Stomach (tissue), 8 donors: ENCODE measurements at regions not wholly inside any gene's neighbourhood (a gene's known extent, or its start where the extent isn't known, plus 50 kb on each side); places are given as distances from the start of the nearest gene placed in this dataset.

Experiments used
- DNase-seq, 2 donors: peaks; one replicate each; pipeline versions ENCODE4 v3.0.0 to v3.0.0-alpha.2; 2013 to 2019
- H3K27ac ChIP-seq, 5 donors: fragments of 200-600 bp in 4 of 5; sonication (generic) in 4 of 5; one replicate each; pipeline ENCODE4 v1.5.1; 2013 to 2019; ENCODE audit warnings: mild to moderate bottlenecking in 1 of 5, moderate library complexity in 1 of 5
- H3K27me3 ChIP-seq, 3 donors: fragments of 200-600 bp; sonication (generic); one replicate each; pipeline ENCODE4 v1.5.1; 2017 to 2019; ENCODE audit warnings: mixed run types in 1 of 3
- H3K36me3 ChIP-seq, 4 donors: fragments of 200-600 bp; sonication (generic); 1 replicate in 3 of 4; 2 replicates in 1 of 4; pipeline ENCODE4 v1.5.1; 2016 to 2019
- H3K4me1 ChIP-seq, 4 donors: fragments of 200-600 bp; sonication (generic); one replicate each; pipeline ENCODE4 v1.5.1; 2016 to 2019
- H3K4me3 ChIP-seq, 4 donors: fragments of 200-600 bp; sonication (generic) in 3 of 4; one replicate each; pipeline ENCODE4 v1.5.1; 2016 to 2019; ENCODE audit warnings: mild to moderate bottlenecking in 1 of 4
- H3K9me3 ChIP-seq, 4 donors: fragments of 200-600 bp; sonication (generic); one replicate each; pipeline ENCODE4 v1.5.1; 2016 to 2019
- CTCF ChIP-seq, 7 experiments: fragments of 450-650 bp in 4 of 7; fragments of 200-600 bp in 3 of 7; sonication (generic) in 3 of 7; IDR thresholded peaks; one replicate each; pipeline ENCODE4 v1.5.1; 2016 to 2019; ENCODE audit warnings: antibody characterized with exemption in 7 of 7, control low read depth in 2 of 7, mild to moderate bottlenecking in 1 of 7
- EP300 ChIP-seq: sonication (generic); formaldehyde crosslinking; IDR thresholded peaks from one replicate; pipeline ENCODE4 v1.6.1; 2017; ENCODE audit warnings: antibody characterized with exemption
- POLR2A ChIP-seq, 4 donors: fragments of 450-650 bp; IDR thresholded peaks; one replicate each; pipeline ENCODE4 v1.6.1; 2016; ENCODE audit warnings: antibody characterized with exemption in 4 of 4, control low read depth in 2 of 4, mild to moderate bottlenecking in 1 of 4, moderate library complexity in 1 of 4
- POLR2AphosphoS5 ChIP-seq, 3 donors: sonication (generic); formaldehyde crosslinking; IDR thresholded peaks; one replicate each; pipeline ENCODE4 v1.6.1; 2016; ENCODE audit warnings: antibody characterized with exemption in 3 of 3
- WGBS, 5 donors: extraction: QIAGEN DNeasy Blood & Tissue Kit in 3 of 5; methylation state at CpG; one replicate each; pipeline versions ENCODE4 v1.1.5 to v1.1.7; 2013 to 2018; 5-methylcytosine and 5-hydroxymethylcytosine counted together
- intact Hi-C: fragments of 100-400 bp; cut with DNase I; formaldehyde crosslinking; loops from one replicate; pipeline ENCODE4 v1.15.1; 2023; ENCODE audit warnings: low total_unique reads
- donor health status: healthy with polysubstance abuse.
- donor health status: Bipolar disorder and iron deficiency.
- donor health status: healthy.

- no peaks in the 10 kb centered on the region for H3K36me3 ChIP-seq
- WGBS, 5 donors, result 71 to 85% (median 82%) methylated on average over 7 of the region's 7 CpGs
- intact Hi-C loops, result no loop called here
- no peak for DNase-seq
- no peak overlapping the region for H3K4me3 ChIP-seq
- H3K27ac ChIP-seq, result no peak overlapping the region
- H3K9me3 ChIP-seq, result peaks cover 0 to 18% (median 12%) of the 10 kb centered on the region in 4 donors
- H3K4me1 ChIP-seq, result no peaks in the 10 kb centered on the region
- peaks cover 0 to 41% (median 0%) of the 10 kb centered on the region in 3 donors for H3K27me3 ChIP-seq
- TF ChIP-seq POLR2AphosphoS5 (IDR thresholded peaks at IDR 0.05) (no peak), POLR2A (IDR thresholded peaks at IDR 0.05) (no peak), CTCF (IDR thresholded peaks at IDR 0.05) (no peak), EP300 (no peak)
These were observed 243.2 kb upstream of the IRX4 start for GRCh38 chr5:2125901-2126265.

GRCh38 chr5:2125171-2125900 is 242.6 kb upstream of the IRX4 start:
- intact Hi-C loops, result no loop called here

GRCh38 chr5:2124434-2125170 is 241.9 kb upstream of the IRX4 start:
- no peaks in the 10 kb centered on the region for H3K4me1 ChIP-seq
- 82 to 91% (median 83%) methylated on average over 14 of the region's 14 CpGs for WGBS, 5 donors
- H3K36me3 ChIP-seq, result no peaks in the 10 kb centered on the region
- TF ChIP-seq POLR2AphosphoS5 (IDR thresholded peaks at IDR 0.05) (no peak), EP300 (no peak), POLR2A (IDR thresholded peaks at IDR 0.05) (no peak), CTCF (IDR thresholded peaks at IDR 0.05) (no peak)
- intact Hi-C loops, result no loop called here
- peaks cover 0 to 18% (median 12%) of the 10 kb centered on the region in 4 donors for H3K9me3 ChIP-seq
- H3K4me3 ChIP-seq, result no peak overlapping the region
- H3K27ac ChIP-seq, result no peak overlapping the region
- no peak for DNase-seq
- H3K27me3 ChIP-seq, result peaks cover 0 to 32% (median 0%) of the 10 kb centered on the region in 3 donors

More at GRCh38 chr5:2125171-2125900, 242.6 kb upstream of the IRX4 start:
- H3K27me3 ChIP-seq, result peaks cover 0 to 39% (median 0%) of the 10 kb centered on the region in 3 donors
- no peak overlapping the region for H3K27ac ChIP-seq
- H3K36me3 ChIP-seq, result no peaks in the 10 kb centered on the region
- H3K4me3 ChIP-seq, result no peak overlapping the region
- DNase-seq, result no peak
- H3K4me1 ChIP-seq, result no peaks in the 10 kb centered on the region
- peaks cover 0 to 18% (median 12%) of the 10 kb centered on the region in 4 donors for H3K9me3 ChIP-seq
- 37 to 51% (median 49%) methylated on average over 8 of the region's 8 CpGs for WGBS, 5 donors
- TF ChIP-seq CTCF (IDR thresholded peaks at IDR 0.05), result no peak
- no peak for TF ChIP-seq EP300
- TF ChIP-seq POLR2A (IDR thresholded peaks at IDR 0.05), result no peak
- TF ChIP-seq POLR2AphosphoS5 (IDR thresholded peaks at IDR 0.05), result no peak

- intact Hi-C loops, result no loop called here
- peaks cover 0 to 18% (median 12%) of the 10 kb centered on the region in 4 donors for H3K9me3 ChIP-seq
- 81 to 100% (median 86%) methylated on average over 2 to 7 of the region's 7 CpGs for WGBS, 5 donors
- TF ChIP-seq EP300, result no peak
- no peak for TF ChIP-seq CTCF (IDR thresholded peaks at IDR 0.05)
- TF ChIP-seq POLR2AphosphoS5 (IDR thresholded peaks at IDR 0.05), result no peak
- no peak for TF ChIP-seq POLR2A (IDR thresholded peaks at IDR 0.05)
- H3K27ac ChIP-seq, result no peak overlapping the region
- no peak overlapping the region for H3K4me3 ChIP-seq
- peaks cover 0 to 26% (median 0%) of the 10 kb centered on the region in 3 donors for H3K27me3 ChIP-seq
- no peaks in the 10 kb centered on the region for H3K4me1 ChIP-seq
- no peak for DNase-seq
- H3K36me3 ChIP-seq, result no peaks in the 10 kb centered on the region
These were observed 241.1 kb upstream of the IRX4 start for GRCh38 chr5:2123874-2124273.
